Ishikawa (cell line): ENCODE measurements at regions not wholly inside any gene's neighbourhood (a gene's known extent, or its start where the extent isn't known, plus 50 kb on each side); places are given as distances from the start of the nearest gene placed in this dataset.

ENCODE experiments used
- CEBPB ChIP-seq: IDR thresholded peaks from 2 replicates; pipeline ENCODE4 v1.6.1; 2012
- CREB1 ChIP-seq: IDR thresholded peaks from 2 replicates; pipeline ENCODE4 v1.6.1; 2012; ENCODE audit warnings: low read depth
- EGR1 ChIP-seq: IDR thresholded peaks from 2 replicates; pipeline ENCODE4 v1.6.1; 2012
- MAX ChIP-seq: IDR thresholded peaks from 2 replicates; pipeline ENCODE4 v1.6.1; 2012
- NFIC ChIP-seq: IDR thresholded peaks from 2 replicates; pipeline ENCODE4 v1.6.1; 2012
- RAD21 ChIP-seq: IDR thresholded peaks from 2 replicates; pipeline ENCODE4 v1.6.1; 2012; ENCODE audit warnings: low read depth
- REST ChIP-seq: IDR thresholded peaks from 2 replicates; pipeline ENCODE4 v1.6.1; 2012; ENCODE audit warnings: low read depth, mild to moderate bottlenecking
- TAF1 ChIP-seq: IDR thresholded peaks from 2 replicates; pipeline ENCODE4 v1.6.1; 2012; ENCODE audit warnings: low read depth, mild to moderate bottlenecking
- TCF12 ChIP-seq: IDR thresholded peaks from 2 replicates; pipeline ENCODE4 v1.6.1; 2012; ENCODE audit warnings: low read depth
- USF1 ChIP-seq: IDR thresholded peaks from 2 replicates; pipeline ENCODE4 v1.6.1; 2012

- no peak for TF ChIP-seq TCF12
- no peak for TF ChIP-seq EGR1
- no peak for TF ChIP-seq USF1
- no peak for TF ChIP-seq MAX
- TF ChIP-seq CREB1: no peak
- TF ChIP-seq CEBPB: no peak
- no peak for TF ChIP-seq REST
- no peak for TF ChIP-seq NFIC
- TF ChIP-seq RAD21: no peak
- TF ChIP-seq TAF1: no peak
These were observed 1227.0 kb downstream of the BRD1 start for GRCh38 chr22:48600681-48601080.
